ENCODE measurements at regions not wholly inside any gene's neighbourhood (a gene's known extent, or its start where the extent isn't known, plus 50 kb on each side); places are given as distances from the start of the nearest gene placed in this dataset.
"Not testable (repeated sequence)": the region's sequence is repeated elsewhere in the genome, so short reads cannot be mapped to it uniquely, and the experiment has no call there.

DNA sequence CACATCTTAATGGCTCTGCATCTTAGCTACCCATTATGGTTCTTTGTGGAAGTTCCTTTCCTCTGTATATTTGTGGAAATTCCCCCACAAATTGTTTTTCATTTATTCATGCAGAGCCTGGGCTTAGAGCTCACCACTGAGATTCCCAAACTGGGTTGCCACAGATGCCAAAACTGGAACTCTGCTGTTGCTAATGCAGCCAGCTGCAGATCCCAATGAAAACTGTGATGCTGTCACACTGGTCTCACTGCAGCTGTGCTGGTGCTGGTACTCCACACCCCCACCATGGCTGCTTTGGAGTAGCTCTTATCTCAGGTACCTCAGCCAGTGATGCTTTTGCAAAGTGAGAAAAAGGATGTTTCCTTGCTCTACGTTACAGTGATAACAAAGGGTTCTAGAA lies 87.7 kb downstream of the DCK start:
- DNase-seq = no peak

DNA sequence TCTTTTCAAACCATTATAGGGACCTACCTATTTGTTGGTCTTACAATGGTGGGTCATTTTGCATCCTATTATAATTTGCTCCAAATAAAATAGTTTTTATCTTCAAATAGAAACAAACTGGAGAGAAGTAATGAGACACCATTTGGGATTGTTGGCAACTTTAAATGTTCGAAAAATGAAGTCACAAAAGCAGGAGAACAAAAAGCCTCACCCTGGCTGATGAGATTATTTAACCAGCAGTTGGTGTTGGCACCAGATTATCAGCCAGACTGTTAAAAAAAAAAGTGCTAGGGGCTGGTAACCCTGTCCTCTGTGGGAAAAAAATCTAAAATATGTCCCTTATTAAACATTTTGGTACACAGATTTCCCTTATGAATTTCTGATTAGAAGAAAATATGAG lies 100.3 kb downstream of the DCK start:
- no peak for DNase-seq

DNA sequence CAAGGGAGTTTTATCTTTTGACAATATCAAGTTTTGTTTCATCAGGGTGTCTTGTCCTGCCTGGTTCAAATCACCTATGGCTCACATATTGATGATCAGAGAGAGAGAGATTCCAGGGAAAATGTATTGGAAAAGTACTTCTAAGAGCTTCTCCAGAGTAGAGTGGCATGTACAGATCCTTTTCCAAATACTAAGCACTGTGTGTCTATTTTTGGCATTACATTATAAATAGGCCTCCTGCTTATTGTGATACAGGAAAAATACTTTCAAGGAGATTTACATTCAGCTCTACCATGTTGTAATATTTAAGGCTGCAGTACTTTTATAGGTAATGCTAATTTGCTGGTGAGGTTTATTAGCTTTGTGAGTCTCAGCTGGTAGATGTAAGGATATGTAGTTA lies 100.8 kb downstream of the DCK start:
- DNase-seq = no peak

DNA sequence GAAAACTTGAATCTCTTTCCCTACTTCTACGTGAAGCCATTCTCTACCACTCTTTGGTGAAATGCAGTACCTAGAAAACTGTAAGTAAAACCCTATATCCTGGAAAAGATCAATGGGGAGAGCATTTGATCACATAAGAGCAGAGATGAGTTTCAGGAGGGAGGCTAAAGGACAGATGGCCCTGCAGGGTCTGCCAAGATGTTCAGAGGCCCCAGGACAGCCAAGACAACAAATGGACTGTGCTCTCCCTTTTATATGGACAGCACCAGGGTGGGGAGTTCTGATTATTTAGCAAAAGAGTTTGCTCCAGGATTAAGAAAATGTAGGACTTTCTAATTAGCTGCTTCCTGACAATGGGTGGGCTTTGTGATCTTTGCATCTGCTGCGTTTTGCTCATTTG lies 101.7 kb downstream of the DCK start:
- no peak for DNase-seq

DNA sequence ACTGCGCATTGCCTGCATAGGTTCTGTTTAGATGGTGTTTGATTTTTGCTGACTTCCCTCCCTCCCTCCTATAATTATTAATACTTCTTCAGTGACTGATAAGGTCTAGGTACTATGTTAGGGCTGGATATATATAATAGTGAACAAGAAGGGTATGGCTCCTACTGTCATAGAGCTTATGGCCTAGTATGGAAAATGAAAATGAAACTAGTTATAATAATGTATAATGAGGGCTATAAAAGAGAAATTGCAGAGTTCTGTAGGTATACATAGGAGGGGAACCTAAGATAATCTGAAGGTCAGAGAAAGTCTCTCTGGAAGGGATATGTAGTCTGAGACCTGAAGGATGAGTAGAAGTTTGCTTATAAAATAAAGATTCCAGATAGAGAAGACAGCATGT lies 102.1 kb downstream of the DCK start:
- DNase-seq = no peak

DNA sequence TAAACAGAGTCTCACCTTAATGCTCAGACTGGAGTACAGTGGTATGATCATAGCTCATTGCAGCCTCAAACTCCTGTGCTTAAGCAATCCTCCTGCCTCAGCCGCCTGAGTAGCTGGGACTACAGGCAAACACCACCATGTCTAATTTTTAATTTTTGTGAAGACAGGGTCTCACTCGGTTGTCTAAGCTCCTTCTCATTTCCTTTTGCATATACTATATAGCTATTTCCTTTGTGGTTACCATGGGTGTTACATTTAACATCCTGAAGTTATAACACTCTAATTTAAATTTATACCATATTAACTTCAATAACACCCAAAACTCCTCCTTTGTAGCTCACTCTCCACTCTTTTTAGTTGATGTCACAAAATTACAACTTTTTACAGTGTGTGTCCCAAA lies 114.3 kb downstream of the DCK start:
- no peak for DNase-seq

DNA sequence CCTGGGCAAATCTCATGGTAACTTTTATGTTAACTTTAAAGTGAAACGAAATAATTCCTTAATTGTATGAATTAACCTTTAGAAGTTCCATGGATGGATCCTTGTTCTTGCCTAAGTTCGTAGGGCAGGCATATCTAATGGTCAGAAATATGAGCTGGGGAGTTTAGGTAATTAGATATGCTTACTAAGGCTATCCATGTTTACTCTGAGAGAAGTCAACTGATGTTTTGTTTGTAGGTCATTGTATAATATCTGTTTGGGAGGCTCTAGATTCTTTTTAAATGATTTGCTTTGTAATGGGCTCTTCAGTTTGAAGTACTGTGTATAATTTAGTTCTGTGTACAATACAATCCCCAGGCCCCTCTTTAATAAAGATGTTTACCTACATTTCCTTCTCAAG lies 117.0 kb downstream of the DCK start:
- DNase-seq = peak; percentile 25

DNA sequence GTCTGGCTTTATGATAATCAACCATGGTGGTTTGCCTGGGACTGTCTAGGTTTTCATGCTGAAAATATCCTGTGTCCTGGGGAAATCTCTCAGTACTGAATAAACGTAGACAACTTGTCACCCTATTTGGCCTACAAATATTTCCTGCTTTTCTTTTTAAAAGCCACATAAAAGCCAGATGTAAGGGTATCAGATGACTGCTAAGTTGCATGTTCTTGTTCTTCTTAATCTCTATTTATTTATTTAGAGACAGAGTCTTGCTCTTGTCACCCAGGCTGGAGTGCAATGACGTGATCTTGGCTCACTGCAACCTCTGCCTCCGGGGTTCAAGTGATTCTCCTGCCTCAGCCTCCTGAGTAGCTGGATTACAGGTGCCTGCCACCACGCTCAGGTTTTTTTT lies 117.7 kb downstream of the DCK start:
- not testable (repeated sequence) for DNase-seq

DNA sequence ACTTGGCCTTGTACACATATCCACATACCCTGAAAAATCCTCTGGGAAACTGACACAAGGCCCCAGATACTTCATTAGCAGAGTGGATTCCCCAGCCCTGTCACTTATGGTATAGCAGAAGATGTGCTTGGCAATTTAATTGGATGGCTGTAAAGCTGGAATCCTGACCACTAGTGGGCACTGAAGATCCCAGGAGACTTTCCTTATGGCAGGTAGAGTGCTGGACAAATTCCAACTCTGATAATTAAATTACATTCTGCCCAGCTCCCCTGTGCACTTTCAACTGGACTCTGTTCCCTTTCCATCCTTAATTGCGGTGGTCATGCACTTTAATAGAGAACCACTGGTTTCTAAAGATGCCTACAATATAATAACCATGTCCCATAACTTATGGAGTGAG lies 119.8 kb downstream of the DCK start:
- no peak for DNase-seq

DNA sequence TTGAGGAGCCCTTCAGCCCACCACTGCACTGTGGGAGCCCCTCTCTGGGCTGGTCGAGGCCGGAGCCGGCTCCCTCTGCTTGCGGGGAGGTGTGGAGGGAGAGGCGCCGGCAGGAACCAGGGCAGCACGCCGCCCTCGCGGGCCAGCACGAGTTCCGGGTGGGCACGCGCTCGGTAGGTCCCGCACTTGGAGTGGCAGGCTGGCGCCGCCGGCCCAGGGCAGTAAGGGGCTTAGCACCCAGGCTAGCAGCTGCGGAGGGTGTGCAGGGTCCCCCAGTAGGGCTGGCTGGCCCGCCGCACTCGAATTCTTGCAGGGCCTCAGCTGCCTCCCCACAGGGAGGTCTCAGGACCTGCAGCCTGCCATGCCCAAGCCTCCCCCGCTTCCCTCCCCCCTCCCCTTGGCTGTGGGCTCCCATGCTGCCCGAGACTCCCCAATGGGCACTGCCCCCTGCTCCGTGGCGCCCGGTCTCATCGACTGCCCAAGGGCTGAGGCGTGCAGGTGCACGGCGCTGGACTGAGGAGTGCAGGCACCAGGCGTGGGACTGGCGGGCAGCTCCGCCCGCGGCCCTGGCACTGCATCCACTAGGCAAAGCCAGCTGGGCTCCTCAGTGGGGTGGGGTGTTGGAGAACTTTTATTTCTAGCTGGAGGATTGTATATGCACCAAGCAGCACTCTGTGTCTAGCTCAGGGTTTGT lies 127.5 kb downstream of the DCK start:
- DNase-seq = no peak

DNA sequence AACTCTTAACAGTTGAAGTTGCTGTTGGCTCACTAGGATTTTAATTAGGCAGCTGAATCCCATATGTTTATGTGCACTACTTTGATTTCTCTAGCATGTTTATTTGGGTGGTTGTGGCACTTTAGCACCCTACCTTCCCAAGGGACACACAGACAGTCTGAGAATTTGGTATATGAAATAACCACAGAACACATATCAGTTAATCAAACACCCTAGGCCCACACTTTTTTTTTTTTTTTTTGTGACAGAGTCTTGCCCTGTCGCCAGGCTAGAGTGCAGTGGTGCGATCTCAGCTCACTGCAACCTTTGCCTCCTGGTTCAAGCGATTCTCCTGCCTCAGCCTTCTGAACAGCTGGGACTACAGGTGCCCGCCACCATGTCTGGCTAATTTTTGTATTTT lies 130.5 kb downstream of the DCK start:
- no peak for DNase-seq

DNA sequence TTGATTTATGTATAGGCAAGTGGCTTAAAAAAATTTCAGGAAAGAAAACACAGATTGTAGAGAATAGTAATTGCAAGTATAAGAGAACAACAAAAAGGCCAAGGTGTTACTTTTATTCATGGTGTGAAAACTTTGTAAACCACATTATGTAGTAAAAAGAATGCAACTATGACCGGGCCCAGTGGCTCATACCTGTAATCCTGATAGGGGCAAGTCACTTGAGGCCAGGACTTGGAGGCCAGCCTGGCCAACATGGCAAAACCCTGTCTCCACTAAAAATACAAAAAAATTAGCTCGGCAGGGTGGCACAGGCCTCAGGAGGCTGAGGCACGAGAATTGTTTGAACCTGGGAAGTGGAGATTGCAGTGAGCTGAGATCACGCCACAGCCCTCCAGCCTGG lies 131.7 kb downstream of the DCK start:
- no peak for DNase-seq

DNA sequence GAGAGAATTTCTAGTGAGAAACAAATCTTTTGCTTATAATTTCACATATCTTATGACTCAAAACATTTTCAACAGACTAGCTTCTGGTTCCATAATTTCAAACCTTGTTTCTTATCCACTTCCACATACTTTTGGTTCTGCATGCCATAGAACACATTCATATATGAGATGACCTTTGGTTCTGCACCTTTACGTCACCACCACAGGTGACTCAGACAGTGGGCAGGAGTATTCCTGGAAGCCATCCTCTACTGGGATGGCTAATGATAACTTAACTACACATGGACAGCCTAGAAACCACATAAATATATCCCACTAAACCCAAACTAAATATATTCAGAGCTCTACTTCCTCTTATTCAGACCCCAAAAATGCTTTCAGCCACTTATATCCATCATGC lies 133.3 kb downstream of the DCK start:
- no peak for DNase-seq

DNA sequence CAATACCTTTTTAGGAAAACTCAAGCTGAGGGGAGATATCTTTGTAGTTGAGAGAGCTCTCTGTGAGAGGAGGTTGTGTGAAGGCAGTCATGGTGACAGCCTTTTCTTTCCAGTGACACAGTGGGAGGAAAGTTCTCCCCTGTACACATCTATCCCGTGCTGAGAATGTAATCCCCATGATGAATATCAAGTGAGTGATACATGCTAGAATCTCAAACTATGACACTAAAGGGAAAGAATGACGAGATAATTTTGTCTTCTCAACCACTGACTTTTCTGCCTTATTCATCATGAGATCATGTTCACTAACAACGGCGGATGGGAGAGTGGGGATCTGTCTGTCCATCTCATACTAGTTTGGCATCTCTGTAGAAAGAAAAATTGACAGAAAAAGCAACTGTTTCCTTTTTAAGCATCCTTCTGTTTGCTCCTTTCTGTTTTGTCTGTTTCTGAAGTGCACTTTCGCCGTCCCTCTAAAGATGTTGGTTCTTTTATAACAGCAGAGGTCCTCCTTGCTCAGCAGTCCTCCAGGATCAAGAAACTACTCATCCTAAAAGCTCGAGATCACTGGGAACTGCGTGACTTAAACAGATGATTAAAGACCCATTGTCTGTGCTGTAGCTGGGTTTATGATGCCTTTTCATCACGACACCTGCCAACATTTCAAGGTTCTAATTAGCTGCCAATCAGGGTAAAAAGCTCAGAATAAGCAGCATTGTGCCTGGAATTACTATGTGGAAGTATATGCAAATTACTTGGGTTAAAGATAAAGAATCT lies 137.6 kb downstream of the DCK start:
- no peak for DNase-seq

DNA sequence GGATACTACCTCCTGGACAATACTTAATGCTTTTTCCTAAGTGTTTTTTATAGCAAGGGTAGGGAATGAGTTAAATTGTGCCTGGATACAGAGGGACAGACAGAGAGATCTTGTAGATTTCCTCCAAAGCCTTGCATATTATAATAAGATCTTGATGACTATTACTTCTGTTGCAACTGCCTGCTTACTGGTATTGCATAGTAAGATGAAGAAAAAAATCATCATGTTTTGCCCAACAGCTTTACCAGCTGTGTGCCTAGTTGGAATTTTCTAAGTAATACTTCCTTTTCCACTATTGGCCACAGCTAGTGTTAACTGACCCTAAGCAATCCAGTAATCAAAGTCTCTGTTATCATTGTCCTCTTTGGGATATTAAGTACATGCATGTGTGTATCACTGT lies 139.0 kb downstream of the DCK start:
- no peak for DNase-seq

DNA sequence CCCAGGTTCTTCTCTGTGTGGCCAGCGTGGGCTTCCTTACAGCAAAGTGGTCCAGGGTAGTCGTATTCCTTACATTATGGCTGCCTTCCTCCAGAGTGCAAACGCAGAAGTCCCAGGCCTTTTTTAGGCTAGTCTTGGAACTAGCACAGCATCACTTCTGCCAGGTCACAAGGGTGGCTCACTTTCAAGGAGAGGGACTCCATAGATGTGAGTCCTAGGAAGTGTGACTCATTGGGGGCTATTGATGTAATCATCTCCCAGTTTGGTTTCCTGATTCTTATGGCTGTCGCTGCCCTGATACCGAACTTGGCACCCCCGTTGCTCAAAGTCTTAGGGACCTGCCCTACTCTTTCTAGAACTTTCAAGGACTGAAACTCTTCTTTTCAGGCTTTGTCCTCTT lies 140.0 kb downstream of the DCK start:
- DNase-seq = no peak

DNA sequence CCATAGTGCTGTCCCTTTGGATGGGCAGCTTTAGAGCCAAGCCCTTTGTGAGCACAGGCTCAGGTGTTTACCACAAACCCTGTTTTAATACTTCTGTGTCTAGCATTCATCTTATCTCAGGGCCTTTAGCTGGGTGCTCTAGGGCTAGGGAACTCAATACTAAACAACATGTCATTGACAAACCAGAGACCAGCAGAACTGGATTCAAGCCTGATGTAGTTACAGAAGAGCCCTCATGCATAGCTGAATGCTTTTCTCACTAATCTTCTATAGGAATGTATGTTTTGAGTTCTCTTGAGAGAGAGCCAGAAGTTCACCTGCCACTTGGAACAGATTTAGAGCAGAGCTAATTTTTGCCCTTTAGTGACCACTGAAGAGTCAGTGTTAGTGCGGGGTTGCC lies 142.6 kb downstream of the DCK start:
- no peak for DNase-seq

DNA sequence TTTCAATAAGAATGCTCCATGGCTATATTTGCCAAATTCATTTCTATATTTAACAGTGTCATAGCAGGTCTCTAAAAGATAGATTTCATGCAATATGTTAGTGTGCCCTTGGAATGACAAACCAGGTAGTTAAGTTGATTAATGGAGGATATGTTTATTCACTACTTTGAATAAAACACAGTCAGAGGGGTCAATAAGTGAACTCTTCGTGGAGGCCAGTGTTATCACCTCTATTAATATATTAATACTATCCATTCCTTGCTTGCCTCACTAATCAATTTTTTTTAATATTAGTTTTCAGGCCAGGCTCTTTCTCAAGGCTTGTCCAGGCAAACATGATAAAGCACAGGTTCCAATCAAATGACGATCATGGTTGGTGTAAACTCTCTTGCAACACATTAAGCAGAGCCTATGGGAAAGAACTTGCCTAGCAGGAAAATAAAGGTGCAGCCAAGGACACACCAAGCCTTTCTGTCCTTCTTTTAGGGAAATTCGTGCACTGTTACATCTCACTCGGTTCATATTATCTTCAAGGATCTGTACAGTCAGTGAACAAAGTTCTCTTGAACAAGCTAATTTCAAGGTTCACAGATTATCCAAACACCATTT lies 144.7 kb downstream of the DCK start:
- no peak for DNase-seq

DNA sequence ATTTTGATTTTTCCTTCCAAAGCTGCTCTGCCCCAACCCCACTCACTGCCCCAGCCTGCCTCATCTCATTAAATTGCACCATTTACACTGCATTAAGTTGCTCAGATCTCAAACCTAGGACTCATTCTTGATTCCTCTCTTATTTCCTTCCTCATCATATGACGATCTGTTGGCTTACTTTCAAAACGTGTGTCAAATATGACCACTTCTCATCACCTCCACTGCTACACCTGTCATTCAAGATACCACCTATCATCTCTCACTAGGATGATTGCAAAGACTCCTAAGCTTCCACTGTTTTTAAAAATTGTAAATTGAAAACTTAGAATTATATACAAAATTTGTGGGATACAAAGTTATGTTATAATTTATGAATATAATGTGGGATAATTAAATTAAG lies 147.1 kb downstream of the DCK start:
- no peak for DNase-seq

DNA sequence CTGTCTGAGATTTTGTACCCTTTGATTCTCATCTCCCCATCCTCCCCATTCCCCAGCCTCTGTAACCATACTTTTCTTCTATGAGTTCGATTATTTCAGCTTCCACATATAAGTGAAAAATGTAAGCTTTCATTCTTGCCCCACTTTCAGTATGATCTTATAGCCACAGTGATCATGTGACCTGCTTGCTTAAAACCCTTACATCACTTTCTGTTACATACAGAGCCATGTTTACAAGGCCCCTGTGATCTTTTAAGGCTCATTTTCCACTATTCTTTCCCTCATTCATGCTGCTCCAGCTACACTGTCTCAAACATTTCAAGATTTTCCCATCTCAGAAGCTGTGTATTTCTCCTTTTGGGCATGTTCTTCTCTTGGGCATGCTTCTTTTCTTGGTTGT lies 147.7 kb downstream of the DCK start:
- no peak for DNase-seq

DNA sequence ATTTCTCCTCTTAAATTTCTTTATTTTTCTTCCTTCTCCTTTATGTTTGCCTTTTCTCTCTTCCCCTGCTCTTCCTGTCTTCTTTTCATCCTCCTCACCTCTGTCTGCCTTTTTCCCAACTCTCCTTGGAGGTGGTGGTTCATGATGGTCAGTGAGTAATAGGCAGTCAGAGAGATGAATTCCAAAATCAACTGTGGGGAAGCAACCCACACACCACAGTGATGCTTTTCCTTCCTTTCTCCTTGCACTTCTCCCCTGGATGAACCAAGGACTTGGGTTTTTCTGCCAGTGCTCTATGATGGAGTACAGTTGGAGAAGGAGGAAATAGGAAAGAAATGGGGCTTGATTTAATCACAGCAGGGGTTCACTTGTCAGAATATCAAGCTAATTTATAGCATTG lies 153.8 kb downstream of the DCK start:
- no peak for DNase-seq

DNA sequence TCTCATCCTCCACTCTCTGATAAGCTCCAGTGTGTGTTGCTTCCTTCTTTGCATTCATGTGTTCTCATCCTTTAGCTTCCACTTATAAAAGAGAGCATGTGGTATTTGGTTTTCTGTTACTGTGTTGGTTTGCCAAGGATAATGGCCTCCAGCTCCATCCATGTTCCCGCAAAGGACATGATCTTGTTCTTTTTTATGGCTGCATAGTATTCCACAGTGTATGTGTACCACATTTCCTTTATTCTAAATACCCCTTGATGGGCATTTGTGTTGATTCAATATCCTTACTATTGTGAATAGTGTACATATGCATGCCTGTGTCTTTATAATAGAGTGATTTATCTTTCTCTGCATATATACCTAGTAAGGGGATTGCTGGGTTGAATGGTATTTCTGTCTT lies 155.1 kb downstream of the DCK start:
- no peak for DNase-seq

DNA sequence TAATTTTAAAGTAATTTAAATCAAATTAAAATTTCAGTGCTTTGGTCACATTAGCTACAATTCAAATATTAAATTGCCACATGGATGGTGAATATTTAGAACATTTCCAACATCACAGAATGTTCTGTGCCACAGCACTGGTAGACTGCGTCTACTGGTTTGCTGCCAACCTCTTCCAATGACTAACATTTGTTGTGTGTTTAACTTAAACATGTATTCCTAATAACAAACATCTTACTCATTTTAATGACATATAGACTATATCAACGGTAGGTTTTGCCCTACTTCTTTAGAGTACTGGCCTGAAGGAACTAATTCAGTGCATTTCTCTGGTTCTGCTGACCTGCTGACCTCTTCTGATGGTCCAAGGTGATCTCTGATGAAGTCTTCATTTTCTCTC lies 157.6 kb downstream of the DCK start:
- DNase-seq = no peak

DNA sequence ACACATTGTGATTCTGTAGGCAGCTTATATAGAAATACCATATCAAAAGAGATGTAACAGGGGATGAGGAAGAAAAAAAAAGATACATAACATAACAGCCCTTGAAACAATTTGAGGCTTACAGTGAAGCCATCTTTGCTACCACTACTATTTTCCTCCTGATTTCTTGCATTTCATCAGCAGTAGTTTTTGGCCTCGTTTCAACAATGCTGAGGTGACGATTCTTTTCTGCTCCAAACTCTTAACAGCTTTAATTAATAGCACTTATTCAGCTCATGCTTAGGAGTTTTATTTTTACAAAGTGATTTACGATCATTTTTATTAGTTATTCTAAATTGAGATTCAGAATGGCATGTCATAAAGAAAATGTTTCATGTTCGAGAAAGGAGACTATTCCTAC lies 163.2 kb downstream of the DCK start:
- DNase-seq = no peak

DNA sequence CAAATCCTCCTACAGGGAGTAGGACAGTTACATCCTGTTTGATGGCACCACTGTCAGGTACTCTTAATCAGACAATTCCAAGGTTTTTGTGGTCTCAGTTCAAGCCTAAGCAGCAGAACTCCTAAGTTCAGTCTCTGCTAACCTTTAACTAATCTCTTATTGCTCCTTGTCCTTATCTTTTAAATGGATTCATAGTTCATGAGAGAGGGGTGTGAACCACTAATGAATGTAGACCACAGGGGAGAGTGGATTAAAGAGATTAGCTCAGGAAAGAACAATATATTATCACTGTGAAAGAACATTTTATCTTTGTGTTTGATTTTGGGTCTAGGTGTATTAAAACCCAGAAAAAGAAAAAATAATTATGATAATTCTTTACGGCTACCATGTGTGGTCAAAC lies 168.9 kb downstream of the DCK start:
- DNase-seq = no peak

Data from NCI-H1417 treated with DMSO at 0.1 percent for 48 hours (cell line).